Activated naive CD8-positive, alpha-beta T cell treated with anti-CD3 and anti-CD28 coated beads for 36 hours (primary cell): ENCODE measurements at regions not wholly inside any gene's neighbourhood (a gene's known extent, or its start where the extent isn't known, plus 50 kb on each side); places are given as distances from the start of the nearest gene placed in this dataset.
"Not testable (repeated sequence)": the region's sequence is repeated elsewhere in the genome, so short reads cannot be mapped to it uniquely, and the experiment has no call there.

ENCODE experiments used
- DNase-seq: peaks from one replicate; pipeline ENCODE4 v3.0.0; 2021
- H3K27ac Mint-ChIP-seq: one replicate; pipeline ENCODE4 v1.8.0; 2022; ENCODE audit warnings: mild to moderate bottlenecking, moderate library complexity, mixed read lengths
- H3K27me3 Mint-ChIP-seq: one replicate; pipeline ENCODE4 v1.8.0; 2022; ENCODE audit warnings: mild to moderate bottlenecking, mixed read lengths
- H3K36me3 Mint-ChIP-seq: one replicate; pipeline ENCODE4 v1.8.0; 2021; ENCODE audit warnings: mild to moderate bottlenecking, mixed read lengths
- H3K4me1 Mint-ChIP-seq: one replicate; pipeline ENCODE4 v1.8.0; 2021; ENCODE audit warnings: mixed read lengths
- H3K4me3 Mint-ChIP-seq: one replicate; pipeline ENCODE4 v1.8.0; 2022; ENCODE audit warnings: mild to moderate bottlenecking, moderate library complexity, mixed read lengths
- H3K9me3 Mint-ChIP-seq: one replicate; pipeline ENCODE4 v1.8.0; 2022; ENCODE audit warnings: mixed read lengths

- no peaks in the 10 kb centered on the region for H3K36me3 Mint-ChIP-seq
- no peak overlapping the region for H3K4me3 Mint-ChIP-seq
- H3K27ac Mint-ChIP-seq = no peak overlapping the region
- H3K27me3 Mint-ChIP-seq = peaks cover 9% of the 10 kb centered on the region
- H3K4me1 Mint-ChIP-seq = no peaks in the 10 kb centered on the region
- no peak for DNase-seq
- H3K9me3 Mint-ChIP-seq = no peaks in the 10 kb centered on the region
Observed at GRCh38 chr15:87477737-87478686, 778.5 kb downstream of the NTRK3 start.

GRCh38 chr15:87477026-87477425 is 779.5 kb downstream of the NTRK3 start:
- Mint-ChIP-seq H3K4me1 (no peaks in the 10 kb centered on the region), H3K27me3 (peaks cover 9% of the 10 kb centered on the region)

GRCh38 chr15:87470923-87471322 is 785.6 kb downstream of the NTRK3 start:
- Mint-ChIP-seq H3K4me1 (no peaks in the 10 kb centered on the region), H3K27me3 (peaks cover 2% of the 10 kb centered on the region), H3K27ac (no peak overlapping the region), H3K4me3 (no peak overlapping the region), H3K9me3 (peaks cover 3% of the 10 kb centered on the region), H3K36me3 (no peaks in the 10 kb centered on the region)
- no peak for DNase-seq

More at GRCh38 chr15:87477026-87477425, 779.5 kb downstream of the NTRK3 start:
- no peaks in the 10 kb centered on the region for H3K9me3 Mint-ChIP-seq
- H3K4me3 Mint-ChIP-seq = no peak overlapping the region
- DNase-seq = no peak
- no peak overlapping the region for H3K27ac Mint-ChIP-seq
- H3K36me3 Mint-ChIP-seq = no peaks in the 10 kb centered on the region

- H3K36me3 Mint-ChIP-seq, DNase-seq, H3K27ac Mint-ChIP-seq, H3K4me1 Mint-ChIP-seq, H3K9me3 Mint-ChIP-seq, H3K4me3 Mint-ChIP-seq: not testable (repeated sequence)
- H3K27me3 Mint-ChIP-seq = peaks cover 17% of the 10 kb centered on the region
Observed at GRCh38 chr15:87463956-87464355, 792.6 kb downstream of the NTRK3 start.

- Mint-ChIP-seq H3K27ac (no peak overlapping the region), H3K36me3 (no peaks in the 10 kb centered on the region), H3K4me1 (no peaks in the 10 kb centered on the region), H3K9me3 (peaks cover 2% of the 10 kb centered on the region), H3K27me3 (peaks cover 17% of the 10 kb centered on the region), H3K4me3 (no peak overlapping the region)
- no peak for DNase-seq
Observed at GRCh38 chr15:87461631-87462030, 794.9 kb downstream of the NTRK3 start.

GRCh38 chr15:87454860-87455259 is 801.7 kb downstream of the NTRK3 start:
- no peaks in the 10 kb centered on the region for H3K4me1 Mint-ChIP-seq

GRCh38 chr15:87450314-87450713 is 806.2 kb downstream of the NTRK3 start:
- H3K36me3 Mint-ChIP-seq = no peaks in the 10 kb centered on the region
- no peak for DNase-seq
- H3K4me3 Mint-ChIP-seq = no peak overlapping the region
- H3K4me1 Mint-ChIP-seq = no peaks in the 10 kb centered on the region
- peaks cover 3% of the 10 kb centered on the region for H3K27me3 Mint-ChIP-seq
- no peak overlapping the region for H3K27ac Mint-ChIP-seq
- H3K9me3 Mint-ChIP-seq = no peaks in the 10 kb centered on the region

More at GRCh38 chr15:87454860-87455259, 801.7 kb downstream of the NTRK3 start:
- Mint-ChIP-seq H3K9me3 (no peaks in the 10 kb centered on the region), H3K36me3 (no peaks in the 10 kb centered on the region), H3K4me3 (no peak overlapping the region), H3K27ac (no peak overlapping the region), H3K27me3 (peaks cover 7% of the 10 kb centered on the region)
- no peak for DNase-seq

GRCh38 chr15:87439090-87439489 is 817.4 kb downstream of the NTRK3 start:
- Mint-ChIP-seq H3K9me3 (peaks cover 3% of the 10 kb centered on the region), H3K36me3 (no peaks in the 10 kb centered on the region), H3K4me1 (no peaks in the 10 kb centered on the region), H3K27me3 (peaks cover 3% of the 10 kb centered on the region), H3K27ac (no peak overlapping the region), H3K4me3 (no peak overlapping the region)
- no peak for DNase-seq

GRCh38 chr15:87433871-87434270 is 822.7 kb downstream of the NTRK3 start:
- no peak for DNase-seq
- no peaks in the 10 kb centered on the region for H3K36me3 Mint-ChIP-seq
- no peak overlapping the region for H3K27ac Mint-ChIP-seq
- H3K9me3 Mint-ChIP-seq = no peaks in the 10 kb centered on the region
- no peaks in the 10 kb centered on the region for H3K4me1 Mint-ChIP-seq
- peaks cover 10% of the 10 kb centered on the region for H3K27me3 Mint-ChIP-seq
- no peak overlapping the region for H3K4me3 Mint-ChIP-seq

- peaks cover 17% of the 10 kb centered on the region for H3K27me3 Mint-ChIP-seq
- DNase-seq = no peak
- peaks cover 1% of the 10 kb centered on the region for H3K9me3 Mint-ChIP-seq
- no peaks in the 10 kb centered on the region for H3K36me3 Mint-ChIP-seq
- H3K4me1 Mint-ChIP-seq = no peaks in the 10 kb centered on the region
- H3K4me3 Mint-ChIP-seq = no peak overlapping the region
- no peak overlapping the region for H3K27ac Mint-ChIP-seq
Observed at GRCh38 chr15:87429754-87430153, 826.8 kb downstream of the NTRK3 start.

- DNase-seq = no peak
- Mint-ChIP-seq H3K36me3 (no peaks in the 10 kb centered on the region), H3K4me1 (no peaks in the 10 kb centered on the region), H3K4me3 (no peak overlapping the region), H3K27ac (no peak overlapping the region), H3K9me3 (no peaks in the 10 kb centered on the region), H3K27me3 (peaks cover 11% of the 10 kb centered on the region)
Observed at GRCh38 chr15:87420017-87420416, 836.5 kb downstream of the NTRK3 start.

- Mint-ChIP-seq H3K27me3 (peaks cover 11% of the 10 kb centered on the region), H3K4me3 (no peak overlapping the region), H3K36me3 (no peaks in the 10 kb centered on the region), H3K27ac (no peak overlapping the region), H3K4me1 (no peaks in the 10 kb centered on the region), H3K9me3 (no peaks in the 10 kb centered on the region)
- no peak for DNase-seq
Observed at GRCh38 chr15:87419344-87419743, 837.2 kb downstream of the NTRK3 start.

- DNase-seq = no peak
- no peaks in the 10 kb centered on the region for H3K36me3 Mint-ChIP-seq
- H3K27ac Mint-ChIP-seq = no peak overlapping the region
- H3K9me3 Mint-ChIP-seq = no peaks in the 10 kb centered on the region
- no peak overlapping the region for H3K4me3 Mint-ChIP-seq
- H3K4me1 Mint-ChIP-seq = no peaks in the 10 kb centered on the region
- H3K27me3 Mint-ChIP-seq = peaks cover 11% of the 10 kb centered on the region
Observed at GRCh38 chr15:87416591-87417257, 839.8 kb downstream of the NTRK3 start.

GRCh38 chr15:87408902-87409301 is 847.6 kb downstream of the NTRK3 start:
- Mint-ChIP-seq H3K4me3 (no peak overlapping the region), H3K9me3 (no peaks in the 10 kb centered on the region), H3K4me1 (no peaks in the 10 kb centered on the region), H3K36me3 (no peaks in the 10 kb centered on the region), H3K27ac (no peak overlapping the region), H3K27me3 (no peaks in the 10 kb centered on the region)
- no peak for DNase-seq

GRCh38 chr15:87403973-87404372 is 852.6 kb downstream of the NTRK3 start:
- Mint-ChIP-seq H3K4me3 (no peak overlapping the region), H3K36me3 (no peaks in the 10 kb centered on the region), H3K27me3 (no peaks in the 10 kb centered on the region), H3K4me1 (no peaks in the 10 kb centered on the region), H3K9me3 (peaks cover 1% of the 10 kb centered on the region), H3K27ac (no peak overlapping the region)
- no peak for DNase-seq
